GM18861 (cell line): ENCODE measurements at regions not wholly inside any gene's neighbourhood (a gene's known extent, or its start where the extent isn't known, plus 50 kb on each side); places are given as distances from the start of the nearest gene placed in this dataset.

ENCODE experiments used
- ATAC-seq: cut with Tn5 transposase; IDR thresholded peaks from one replicate; pipeline ENCODE4 v1.9.1; 2021; ENCODE audit not compliant: unreplicated experiment

DNA sequence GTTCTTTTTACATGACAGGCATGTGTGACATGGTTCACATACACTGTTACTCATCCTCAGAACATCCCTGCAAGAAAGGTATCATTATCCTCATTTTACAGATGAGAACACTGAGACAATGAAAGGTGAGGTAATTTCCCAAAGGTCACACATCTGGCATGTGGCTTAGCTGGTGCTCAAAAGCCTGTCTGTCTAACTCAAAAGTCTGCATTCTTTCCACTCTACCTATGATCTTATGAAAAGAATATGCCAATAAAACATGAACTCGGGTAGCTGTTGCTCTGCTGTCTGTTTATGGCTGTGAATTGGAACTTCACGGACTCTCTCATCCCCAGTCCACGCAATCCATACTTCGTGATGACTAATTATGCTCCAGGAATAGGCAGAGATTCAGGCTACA lies 79.0 kb upstream of the ODAD2 start:
- ATAC-seq = no peak

DNA sequence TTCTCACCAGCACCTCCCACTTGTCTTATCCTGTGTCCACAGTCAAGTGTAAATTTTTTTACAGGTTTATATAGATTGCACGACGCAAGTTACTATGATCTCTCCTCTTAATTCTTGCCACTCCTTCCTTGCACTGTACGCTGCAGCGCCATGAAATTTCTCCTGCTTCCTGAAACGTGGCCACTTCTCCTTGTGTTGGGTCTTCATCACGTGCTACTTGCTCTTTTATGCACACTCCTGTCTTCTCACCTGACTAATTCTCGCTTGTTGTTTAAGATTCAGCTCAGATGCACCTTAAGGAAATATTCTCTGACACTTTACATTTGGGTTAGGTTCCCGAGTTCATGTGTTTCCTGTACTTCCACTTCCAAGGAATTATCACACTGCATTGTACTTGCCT lies 76.5 kb upstream of the ODAD2 start:
- no peak for ATAC-seq

DNA sequence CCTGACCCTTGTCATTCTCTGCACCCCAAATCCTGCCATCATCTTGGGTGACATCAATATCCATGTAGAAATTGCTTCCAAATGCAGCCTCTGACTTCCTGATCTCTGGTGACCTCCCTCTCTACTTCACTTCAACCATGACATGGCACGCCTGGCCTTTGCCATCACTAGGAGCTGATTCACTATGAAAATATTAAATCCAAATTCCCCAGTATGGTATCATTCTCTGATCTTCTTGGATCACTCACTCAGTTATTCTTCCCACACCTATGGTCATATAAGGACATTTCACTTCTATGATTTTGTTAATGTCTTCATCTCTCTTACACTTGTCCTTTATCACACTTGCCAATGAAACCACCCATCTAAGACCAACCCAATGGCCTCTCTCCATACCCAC lies 73.7 kb upstream of the ODAD2 start:
- no peak for ATAC-seq

DNA sequence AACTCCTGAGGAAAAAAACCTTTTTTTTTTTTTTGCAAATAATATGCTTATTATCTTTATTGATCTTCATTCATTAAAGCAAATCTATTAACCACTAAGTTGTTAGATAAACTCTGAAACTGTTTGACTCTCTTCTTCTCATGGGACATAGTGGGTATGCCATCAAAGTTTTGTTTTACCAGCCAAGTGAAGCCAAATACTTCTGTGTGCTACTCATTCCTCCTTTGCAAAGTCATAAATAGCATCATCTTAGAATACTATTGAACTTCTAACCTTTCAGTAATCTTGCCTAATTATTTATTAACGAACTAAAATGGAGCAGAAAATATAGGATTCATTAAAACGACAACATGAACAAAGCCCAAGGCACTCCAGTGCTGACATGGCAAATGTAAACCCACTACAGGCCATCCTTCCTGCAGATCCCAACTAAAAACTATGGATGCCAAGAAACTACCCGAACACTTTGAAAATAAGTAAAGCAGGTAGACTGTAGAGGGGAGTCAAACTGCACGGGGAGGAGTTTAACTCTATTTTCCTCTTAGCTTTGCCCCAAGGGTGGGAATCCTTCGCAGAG lies 61.2 kb upstream of the ODAD2 start:
- no peak for ATAC-seq

DNA sequence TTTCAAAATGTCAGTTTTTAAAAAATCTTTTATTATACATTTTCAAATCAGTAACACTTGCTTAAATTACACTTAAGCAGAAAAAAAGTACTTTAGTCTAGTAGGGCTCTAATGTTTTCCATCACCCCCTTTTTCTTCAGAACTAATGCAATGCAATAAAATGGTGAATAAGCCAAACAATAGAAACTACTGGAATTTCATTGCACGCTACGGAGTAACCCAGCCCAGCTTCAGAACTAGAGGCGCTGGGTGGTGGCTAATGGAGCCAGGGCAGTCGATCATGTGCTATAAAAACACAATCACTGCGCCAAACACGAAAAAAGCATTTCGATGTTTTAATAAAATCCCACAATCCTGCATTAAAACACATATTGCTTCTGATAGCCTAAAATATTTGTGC lies 59.9 kb upstream of the ODAD2 start:
- no peak for ATAC-seq

DNA sequence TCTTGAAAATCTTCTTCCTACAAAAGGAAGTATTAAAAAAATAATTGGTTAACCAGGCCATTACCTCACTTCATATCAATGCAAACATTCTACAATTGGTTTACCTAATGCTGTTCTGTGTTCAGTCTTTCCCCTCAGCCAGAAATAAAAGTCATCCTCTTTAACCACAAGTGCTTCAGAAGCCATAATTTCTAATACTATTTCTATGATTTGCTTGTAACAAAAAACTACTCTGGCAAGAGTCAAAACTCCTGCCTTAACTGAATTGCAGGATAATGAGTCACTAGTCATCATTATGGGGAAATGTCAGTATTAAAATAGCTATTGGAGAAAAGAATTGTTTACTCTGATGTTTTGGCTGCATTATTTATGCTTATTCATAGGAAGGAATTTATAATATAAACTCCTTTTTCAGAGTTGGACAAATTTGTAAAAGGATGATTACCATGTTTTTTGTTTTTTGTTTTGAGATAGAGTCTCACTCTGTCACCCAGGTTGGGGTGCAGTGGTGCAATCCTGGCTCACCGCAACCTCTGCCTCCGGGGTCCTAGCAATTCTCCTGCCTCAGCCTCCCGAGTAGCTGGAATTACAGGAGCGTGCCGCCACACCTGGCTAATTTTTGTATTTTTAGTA lies 55.5 kb upstream of the ODAD2 start:
- ATAC-seq = no peak

DNA sequence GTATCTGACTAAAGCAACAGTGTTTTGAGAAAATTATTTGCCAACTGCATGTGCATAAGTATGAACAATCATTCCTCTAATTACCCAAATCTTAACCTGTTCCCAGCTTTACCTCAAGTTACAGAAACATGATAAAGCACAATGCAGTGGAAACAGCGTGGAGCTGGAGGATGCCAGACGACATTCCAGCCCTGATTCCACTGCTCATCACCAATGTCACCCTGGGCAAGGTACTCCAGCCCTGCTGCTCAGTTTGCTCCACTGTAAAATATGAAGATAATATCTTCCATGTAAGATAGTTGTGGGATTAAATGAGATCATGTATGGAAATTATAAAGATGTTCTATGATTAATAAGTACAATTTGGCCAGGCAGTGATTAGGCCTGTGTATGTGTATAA lies 50.4 kb upstream of the ODAD2 start:
- no peak for ATAC-seq
